DMS153 treated with DMSO at 0.1 percent for 48 hours (cell line): ENCODE measurements at regions not wholly inside any gene's neighbourhood (a gene's known extent, or its start where the extent isn't known, plus 50 kb on each side); places are given as distances from the start of the nearest gene placed in this dataset.

Experiments
- DNase-seq: peaks from one replicate; lab custom pipeline; 2025; ENCODE audit not compliant: unreplicated experiment; lab: John Stamatoyannopoulos, UW

- peak; percentile 89 for DNase-seq
Observed at GRCh38 chr6:170178561-170179477, 112.1 kb downstream of the DLL1 start.

GRCh38 chr6:170177772-170178560, 112.9 kb downstream of the DLL1 start:
- DNase-seq = no peak

- no peak for DNase-seq
Observed at GRCh38 chr6:170176898-170177771, 113.7 kb downstream of the DLL1 start.

- DNase-seq = peak; percentile 34
Observed at GRCh38 chr6:170176136-170176897, 114.6 kb downstream of the DLL1 start.

- DNase-seq = no peak
Observed at GRCh38 chr6:170175644-170176135, 115.2 kb downstream of the DLL1 start.

GRCh38 chr6:170174771-170175643, 115.9 kb downstream of the DLL1 start:
- DNase-seq = no peak

- DNase-seq = no peak
Observed at GRCh38 chr6:170174124-170174770, 116.6 kb downstream of the DLL1 start.

- no peak for DNase-seq
Observed at GRCh38 chr6:170173335-170173881, 117.5 kb downstream of the DLL1 start.

GRCh38 chr6:170172825-170173256, 118.0 kb downstream of the DLL1 start:
- DNase-seq = no peak

- no peak for DNase-seq
Observed at GRCh38 chr6:170172392-170172791, 118.5 kb downstream of the DLL1 start.

- DNase-seq = no peak
Observed at GRCh38 chr6:170167657-170168159, 123.2 kb downstream of the DLL1 start.

- DNase-seq = no peak
Observed at GRCh38 chr6:170166511-170167122, 124.3 kb downstream of the DLL1 start.

- DNase-seq = no peak
Observed at GRCh38 chr6:170165471-170166117, 125.3 kb downstream of the DLL1 start.

- DNase-seq = no peak
Observed at GRCh38 chr6:170165085-170165470, 125.8 kb downstream of the DLL1 start.

GRCh38 chr6:170164271-170164900, 126.5 kb downstream of the DLL1 start:
- DNase-seq = no peak

GRCh38 chr6:170163405-170164170, 127.3 kb downstream of the DLL1 start:
- no peak for DNase-seq
